ENCODE measurements at regions not wholly inside any gene's neighbourhood (a gene's known extent, or its start where the extent isn't known, plus 50 kb on each side); places are given as distances from the start of the nearest gene placed in this dataset.
"Not testable (repeated sequence)": the region's sequence is repeated elsewhere in the genome, so short reads cannot be mapped to it uniquely, and the experiment has no call there.

- H3K9ac ChIP-seq (ENCODE audit: insufficient read depth in 1 of 2, low read depth in 2 of 2, low read length in 2 of 2), result no peak overlapping the region
- no peak for TF ChIP-seq ZNF134 (CRISPR knock-in tag; conservative IDR thresholded peaks at IDR 0.05)
- TF ChIP-seq ZNF668 (CRISPR knock-in tag; IDR thresholded peaks at IDR 0.05), result no peak
- no peak for TF ChIP-seq ESRRA (IDR thresholded peaks at IDR 0.05; ENCODE audit: borderline replicate concordance, low read depth)
- TF ChIP-seq ZNF507 (tag; conservative IDR thresholded peaks at IDR 0.05), result no peak
- TF ChIP-seq DIDO1 (tag; IDR thresholded peaks at IDR 0.05; ENCODE audit: low read depth), result no peak
- TF ChIP-seq NFIC (IDR thresholded peaks at IDR 0.05), result no peak
- no peak for TF ChIP-seq ZNF124 (CRISPR knock-in tag; IDR thresholded peaks at IDR 0.05)
- no peak for TF ChIP-seq FOXA1 (IDR thresholded peaks at IDR 0.05; ENCODE audit: borderline replicate concordance)
- no peak for TF ChIP-seq POLR2B (IDR thresholded peaks at IDR 0.05; ENCODE audit: low read depth, partially characterized antibody)
- H3K4me1 ChIP-seq (replicated peaks in 1 of 2; ENCODE audit: control insufficient read depth in 2 of 2, insufficient read depth in 2 of 2, low read length in 2 of 2), result no peaks in the 10 kb centered on the region; a peak in 1 of 5 replicates
- H3K27ac ChIP-seq (ENCODE audit: extremely low read depth, low read depth, low read length), result no peak overlapping the region
- WGBS (ENCODE audit: insufficient coverage, low coverage, missing lambda C conversion rate), result 0% methylated on average over 2 of the region's 2 CpGs
- POLR2A ChIA-PET, result no interaction called here
- no peaks in the 10 kb centered on the region for H3K27me3 ChIP-seq (ENCODE audit: control insufficient read depth in 2 of 2, insufficient read depth in 2 of 2, low read length in 2 of 2)
- H3K36me3 ChIP-seq (ENCODE audit: control insufficient read depth, insufficient read depth, low read length), result no peaks in the 10 kb centered on the region
- intact Hi-C loops (cut with micrococcal nuclease), result no loop called here
- no peaks in the 10 kb centered on the region for H3K79me2 ChIP-seq (ENCODE audit: control insufficient read depth, insufficient read depth, low read length)
- no peak overlapping the region for H3K4me2 ChIP-seq (ENCODE audit: insufficient read depth, low read length)
- CTCF ChIA-PET (ENCODE audit: low intra/inter-chr PET ratio), result no interaction called here
- no peak for DNase-seq (ENCODE audit: extremely low read depth in 1 of 4, low spot score in 3 of 4)
- no peaks in the 10 kb centered on the region for H3K9me3 ChIP-seq (replicated peaks; ENCODE audit: control insufficient read depth, insufficient read depth, low read depth, low read length)
- no peaks in the 10 kb centered on the region for H4K20me1 ChIP-seq (replicated peaks; ENCODE audit: control insufficient read depth, insufficient read depth, low read length)
- BruUV-seq (replicated peaks), result no TSS peak
- no peak overlapping the region for H2AFZ ChIP-seq (ENCODE audit: low read depth, low read length)
- no peak overlapping the region for H3K4me3 ChIP-seq
- ATAC-seq, result no peak
- FAIRE-seq, result no peak
- in situ Hi-C loops (cut with MboI), result no loop called here
- H3K9me1 ChIP-seq (ENCODE audit: control insufficient read depth, insufficient read depth, low read length), result no peaks in the 10 kb centered on the region
These were observed 164.4 kb downstream of the EVA1A start for GRCh38 chr2:75396314-75396713.

DNA sequence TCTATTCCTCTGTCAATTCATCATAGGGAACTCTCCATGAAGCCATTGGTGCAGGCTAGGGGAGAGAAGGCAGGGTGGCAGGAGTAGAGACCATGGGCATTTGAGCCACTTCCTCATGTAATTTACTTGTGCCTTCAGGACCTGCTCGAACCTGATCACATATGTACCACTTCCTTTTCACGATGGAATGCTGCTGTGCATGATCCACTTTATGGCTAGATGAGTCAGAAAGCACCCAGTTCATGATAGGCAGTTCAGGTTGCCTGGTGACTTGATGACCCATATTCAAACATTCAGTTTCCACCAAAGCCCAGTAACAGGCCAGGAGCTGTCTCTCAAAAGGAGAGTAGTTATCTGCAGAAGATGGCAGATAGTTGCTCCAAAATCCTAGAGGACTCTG lies 166.0 kb downstream of the EVA1A start:
- 3% methylated on average over 2 of the region's 2 CpGs for WGBS (ENCODE audit: insufficient coverage, low coverage, missing lambda C conversion rate)
- not testable (repeated sequence) for ATAC-seq

More for the DNA sequence above, 166.0 kb downstream of the EVA1A start:
- H2AFZ ChIP-seq (ENCODE audit: low read depth, low read length); H4K20me1 ChIP-seq (replicated peaks; ENCODE audit: control insufficient read depth, insufficient read depth, low read length); H3K27ac ChIP-seq (ENCODE audit: extremely low read depth, low read depth, low read length); H3K4me2 ChIP-seq (ENCODE audit: insufficient read depth, low read length); POLR2A ChIA-PET; H3K9me3 ChIP-seq (replicated peaks; ENCODE audit: control insufficient read depth, insufficient read depth, low read depth, low read length); FAIRE-seq; H3K36me3 ChIP-seq (ENCODE audit: control insufficient read depth, insufficient read depth, low read length); H3K9ac ChIP-seq (ENCODE audit: insufficient read depth in 1 of 2, low read depth in 2 of 2, low read length in 2 of 2); in situ Hi-C loops (cut with MboI); CTCF ChIA-PET (ENCODE audit: low intra/inter-chr PET ratio); DNase-seq (ENCODE audit: extremely low read depth in 1 of 4, low spot score in 3 of 4); H3K79me2 ChIP-seq (ENCODE audit: control insufficient read depth, insufficient read depth, low read length); BruUV-seq (replicated peaks); H3K9me1 ChIP-seq (ENCODE audit: control insufficient read depth, insufficient read depth, low read length); H3K4me3 ChIP-seq; intact Hi-C loops (cut with micrococcal nuclease); H3K4me1 ChIP-seq (replicated peaks in 1 of 2; ENCODE audit: control insufficient read depth in 2 of 2, insufficient read depth in 2 of 2, low read length in 2 of 2); H3K27me3 ChIP-seq (ENCODE audit: control insufficient read depth in 2 of 2, insufficient read depth in 2 of 2, low read length in 2 of 2): not testable (repeated sequence)

Measured in K562 (cell line).